Suprapubic skin (tissue), 4 donors: ENCODE measurements at regions not wholly inside any gene's neighbourhood (a gene's known extent, or its start where the extent isn't known, plus 50 kb on each side); places are given as distances from the start of the nearest gene placed in this dataset.

Source experiments
- CTCF ChIP-seq, 2 donors: fragments of 200-600 bp in 1 of 2; fragments of 450-650 bp in 1 of 2; sonication (generic) in 1 of 2; IDR thresholded peaks; one replicate each; pipeline ENCODE4 v1.5.1; 2016 to 2019; ENCODE audit warnings: antibody characterized with exemption in 2 of 2, mild to moderate bottlenecking in 1 of 2, moderate library complexity in 1 of 2
- EP300 ChIP-seq: sonication (generic); formaldehyde crosslinking; IDR thresholded peaks from one replicate; pipeline ENCODE4 v1.6.1; 2017; ENCODE audit warnings: antibody characterized with exemption
- POLR2A ChIP-seq, 2 donors: fragments of 450-650 bp; IDR thresholded peaks; one replicate each; pipeline ENCODE4 v1.6.1; 2017; ENCODE audit warnings: antibody characterized with exemption in 2 of 2, mild to moderate bottlenecking in 2 of 2, moderate library complexity in 2 of 2
- POLR2AphosphoS5 ChIP-seq, 3 donors: sonication (generic); formaldehyde crosslinking; IDR thresholded peaks; one replicate each; pipeline ENCODE4 v1.6.1; 2017; ENCODE audit warnings: antibody characterized with exemption in 3 of 3

GRCh38 chr1:18052671-18053070 is 54.9 kb upstream of the IGSF21 start:
- TF ChIP-seq EP300 (no peak), CTCF (IDR thresholded peaks at IDR 0.05) (no peak), POLR2AphosphoS5 (IDR thresholded peaks at IDR 0.05) (no peak), POLR2A (IDR thresholded peaks at IDR 0.05) (no peak)
